ENCODE measurements at regions not wholly inside any gene's neighbourhood (a gene's known extent, or its start where the extent isn't known, plus 50 kb on each side); places are given as distances from the start of the nearest gene placed in this dataset.

- no peak for DNase-seq (ENCODE audit: low spot score in 2 of 2, unreplicated experiment in 2 of 2)
- no peak for TF ChIP-seq CTCF (IDR thresholded peaks at IDR 0.05; ENCODE audit: unreplicated experiment)
- peaks cover 14% of the 10 kb centered on the region for H3K9me3 Mint-ChIP-seq
- no peak overlapping the region for H3K4me3 Mint-ChIP-seq
- H3K27ac Mint-ChIP-seq = no peak overlapping the region
- peaks cover 8% of the 10 kb centered on the region for H3K4me1 Mint-ChIP-seq
- no peaks in the 10 kb centered on the region for H3K36me3 Mint-ChIP-seq
- peaks cover 2% of the 10 kb centered on the region for H3K27me3 Mint-ChIP-seq (ENCODE audit: low read depth)
These were observed 437.6 kb downstream of the EIPR1 start for GRCh38 chr2:2940061-2940460.

GRCh38 chr2:2939078-2939795, 438.4 kb downstream of the EIPR1 start:
- no peak for TF ChIP-seq CTCF (IDR thresholded peaks at IDR 0.05; ENCODE audit: unreplicated experiment)
- no peak for DNase-seq (ENCODE audit: low spot score in 2 of 2, unreplicated experiment in 2 of 2)

GRCh38 chr2:2938481-2938880, 439.1 kb downstream of the EIPR1 start:
- Mint-ChIP-seq H3K27ac (no peak overlapping the region), H3K9me3 (peaks cover 7% of the 10 kb centered on the region), H3K4me3 (no peak overlapping the region), H3K27me3 (ENCODE audit: low read depth) (peaks cover 2% of the 10 kb centered on the region), H3K4me1 (peaks cover 8% of the 10 kb centered on the region), H3K36me3 (no peaks in the 10 kb centered on the region)
- DNase-seq (ENCODE audit: low spot score in 2 of 2, unreplicated experiment in 2 of 2) = no peak
- no peak for TF ChIP-seq CTCF (IDR thresholded peaks at IDR 0.05; ENCODE audit: unreplicated experiment)

More at GRCh38 chr2:2939078-2939795, 438.4 kb downstream of the EIPR1 start:
- Mint-ChIP-seq H3K36me3 (no peaks in the 10 kb centered on the region), H3K27ac (no peak overlapping the region), H3K9me3 (peaks cover 13% of the 10 kb centered on the region), H3K27me3 (ENCODE audit: low read depth) (peaks cover 2% of the 10 kb centered on the region), H3K4me3 (no peak overlapping the region), H3K4me1 (peaks cover 8% of the 10 kb centered on the region)

GRCh38 chr2:2935445-2936149, 442.0 kb downstream of the EIPR1 start:
- Mint-ChIP-seq H3K9me3 (peaks cover 9% of the 10 kb centered on the region), H3K4me3 (no peak overlapping the region), H3K27ac (no peak overlapping the region), H3K4me1 (no peaks in the 10 kb centered on the region), H3K36me3 (no peaks in the 10 kb centered on the region), H3K27me3 (ENCODE audit: low read depth) (no peaks in the 10 kb centered on the region)
- DNase-seq (ENCODE audit: low spot score in 2 of 2, unreplicated experiment in 2 of 2) = no peak
- TF ChIP-seq CTCF (IDR thresholded peaks at IDR 0.05; ENCODE audit: unreplicated experiment) = no peak

GRCh38 chr2:2933426-2933825, 444.2 kb downstream of the EIPR1 start:
- no peak for DNase-seq (ENCODE audit: low spot score in 2 of 2, unreplicated experiment in 2 of 2)
- Mint-ChIP-seq H3K36me3 (no peaks in the 10 kb centered on the region), H3K4me3 (no peak overlapping the region), H3K4me1 (no peaks in the 10 kb centered on the region), H3K27me3 (ENCODE audit: low read depth) (no peaks in the 10 kb centered on the region), H3K9me3 (peaks cover 27% of the 10 kb centered on the region), H3K27ac (no peak overlapping the region)
- TF ChIP-seq CTCF (IDR thresholded peaks at IDR 0.05; ENCODE audit: unreplicated experiment) = no peak

All from mesothelial cell of epicardium (in vitro differentiated cells).